ENCODE measurements at regions not wholly inside any gene's neighbourhood (a gene's known extent, or its start where the extent isn't known, plus 50 kb on each side); places are given as distances from the start of the nearest gene placed in this dataset.

- no peak overlapping the region for H3K27ac ChIP-seq
- H3K36me3 ChIP-seq: no peaks in the 10 kb centered on the region
- 75 to 76% methylated on average over 14 of the region's 14 CpGs for WGBS, 2 donors
- no peak for DNase-seq (ENCODE audit: low spot score in 2 of 2)
- H3K4me1 ChIP-seq: no peaks in the 10 kb centered on the region
- peaks cover 0 to 12% (median 0%) of the 10 kb centered on the region in 4 donors for H3K9me3 ChIP-seq
- no peak for TF ChIP-seq POLR2A (IDR thresholded peaks at IDR 0.05)
- TF ChIP-seq CTCF (IDR thresholded peaks at IDR 0.05): no peak
- TF ChIP-seq EP300 (IDR thresholded peaks at IDR 0.05): no peak
- no peaks in the 10 kb centered on the region for H3K27me3 ChIP-seq
- H3K4me3 ChIP-seq: no peak overlapping the region
Measured at GRCh38 chr10:130711072-130711471, 574.9 kb downstream of the GLRX3 start.

GRCh38 chr10:130713135-130713534, 576.9 kb downstream of the GLRX3 start:
- WGBS, 2 donors: 84% methylated on average over 4 of the region's 4 CpGs
- Histone ChIP-seq H3K9me3 (peaks cover 0 to 7% (median 0%) of the 10 kb centered on the region in 4 donors), H3K27me3 (no peaks in the 10 kb centered on the region), H3K4me1 (no peaks in the 10 kb centered on the region), H3K36me3 (no peaks in the 10 kb centered on the region), H3K4me3 (no peak overlapping the region), H3K27ac (no peak overlapping the region)
- TF ChIP-seq POLR2A (IDR thresholded peaks at IDR 0.05) (no peak), EP300 (IDR thresholded peaks at IDR 0.05) (no peak), CTCF (IDR thresholded peaks at IDR 0.05) (no peak)
- DNase-seq (ENCODE audit: low spot score in 2 of 2): no peak

GRCh38 chr10:130713731-130714130, 577.5 kb downstream of the GLRX3 start:
- no peak overlapping the region for H3K27ac ChIP-seq
- 80 to 88% methylated on average over 8 of the region's 8 CpGs for WGBS, 2 donors
- no peak for DNase-seq (ENCODE audit: low spot score in 2 of 2)
- no peaks in the 10 kb centered on the region for H3K4me1 ChIP-seq
- no peak for TF ChIP-seq POLR2A (IDR thresholded peaks at IDR 0.05)
- TF ChIP-seq EP300 (IDR thresholded peaks at IDR 0.05): no peak
- no peak for TF ChIP-seq CTCF (IDR thresholded peaks at IDR 0.05)
- H3K4me3 ChIP-seq: no peak overlapping the region
- no peaks in the 10 kb centered on the region for H3K36me3 ChIP-seq
- peaks cover 0 to 4% (median 0%) of the 10 kb centered on the region in 4 donors for H3K9me3 ChIP-seq
- no peaks in the 10 kb centered on the region for H3K27me3 ChIP-seq

- no peaks in the 10 kb centered on the region for H3K4me1 ChIP-seq
- no peak for DNase-seq (ENCODE audit: low spot score in 2 of 2)
- no peak overlapping the region for H3K27ac ChIP-seq
- WGBS, 2 donors: 65 to 67% methylated on average over 19 to 20 of the region's 20 CpGs
- peaks cover 0 to 4% (median 0%) of the 10 kb centered on the region in 4 donors for H3K9me3 ChIP-seq
- no peaks in the 10 kb centered on the region for H3K36me3 ChIP-seq
- TF ChIP-seq EP300 (IDR thresholded peaks at IDR 0.05): no peak
- no peak for TF ChIP-seq CTCF (IDR thresholded peaks at IDR 0.05)
- TF ChIP-seq POLR2A (IDR thresholded peaks at IDR 0.05): no peak
- no peak overlapping the region for H3K4me3 ChIP-seq
- no peaks in the 10 kb centered on the region for H3K27me3 ChIP-seq
Measured at GRCh38 chr10:130714742-130715467, 578.7 kb downstream of the GLRX3 start.

GRCh38 chr10:130715686-130716670, 579.8 kb downstream of the GLRX3 start:
- no peak for DNase-seq (ENCODE audit: low spot score in 2 of 2)
- 86 to 87% methylated on average over 12 of the region's 12 CpGs for WGBS, 2 donors
- peaks cover 0 to 4% (median 0%) of the 10 kb centered on the region in 4 donors for H3K9me3 ChIP-seq
- no peaks in the 10 kb centered on the region for H3K4me1 ChIP-seq
- H3K27ac ChIP-seq: no peak overlapping the region
- TF ChIP-seq POLR2A (IDR thresholded peaks at IDR 0.05): no peak
- TF ChIP-seq CTCF (IDR thresholded peaks at IDR 0.05): no peak
- no peak for TF ChIP-seq EP300 (IDR thresholded peaks at IDR 0.05)
- no peaks in the 10 kb centered on the region for H3K36me3 ChIP-seq
- H3K4me3 ChIP-seq: no peak overlapping the region
- no peaks in the 10 kb centered on the region for H3K27me3 ChIP-seq
